LHCN-M2 (cell line): ENCODE measurements at regions not wholly inside any gene's neighbourhood (a gene's known extent, or its start where the extent isn't known, plus 50 kb on each side); places are given as distances from the start of the nearest gene placed in this dataset.
"Not testable (repeated sequence)": the region's sequence is repeated elsewhere in the genome, so short reads cannot be mapped to it uniquely, and the experiment has no call there.

Experiments
- DNase-seq: peaks from one replicate; pipeline ENCODE4 v3.0.0-alpha.2; 2012; ENCODE audit warnings: low read depth

GRCh38 chr12:53870117-53870516 is 68.5 kb upstream of the HOXC13 start:
- no peak for DNase-seq

- DNase-seq, result no peak
Measured at GRCh38 chr12:53871367-53871766, 67.3 kb upstream of the HOXC13 start.

- no peak for DNase-seq
Measured at GRCh38 chr12:53872367-53872766, 66.3 kb upstream of the HOXC13 start.

- not testable (repeated sequence) for DNase-seq
Measured at GRCh38 chr12:53877961-53878360, 60.7 kb upstream of the HOXC13 start.

GRCh38 chr12:53887006-53887405 is 51.6 kb upstream of the HOXC13 start:
- DNase-seq, result no peak

GRCh38 chr12:53887881-53888280 is 50.8 kb upstream of the HOXC13 start:
- peak; percentile 50 for DNase-seq
